Lung (tissue), 11 donors: ENCODE measurements at regions not wholly inside any gene's neighbourhood (a gene's known extent, or its start where the extent isn't known, plus 50 kb on each side); places are given as distances from the start of the nearest gene placed in this dataset.

Experiments used
- ATAC-seq: fragments of 200-7000 bp; cut with Tn5 transposase; one replicate; pipeline ENCODE4 v1.9.1; 2020; ENCODE audit warnings: moderate number of reproducible peaks; ENCODE audit not compliant: insufficient read depth, low FRiP score
- DNase-seq, 3 donors: peaks; one replicate each; pipeline ENCODE4 v3.0.0-alpha.2; 2013 to 2017
- H3K27ac ChIP-seq, 2 donors: one replicate each; pipeline ENCODE4 v1.5.1; 2013; ENCODE audit warnings: mild to moderate bottlenecking in 2 of 2, moderate library complexity in 2 of 2, control low read depth in 1 of 2, inconsistent platforms in 1 of 2, low read depth in 1 of 2, low read length in 1 of 2
- H3K27me3 ChIP-seq, 3 donors: one replicate each; pipeline ENCODE4 v1.5.1; 2013; ENCODE audit warnings: low read length in 2 of 3; ENCODE audit not compliant: control insufficient read depth in 3 of 3, insufficient read depth in 3 of 3
- H3K36me3 ChIP-seq, 4 donors: one replicate each; pipeline ENCODE4 v1.5.1; 2013; ENCODE audit warnings: low read length in 4 of 4, mild to moderate bottlenecking in 1 of 4, moderate library complexity in 1 of 4; ENCODE audit not compliant: control insufficient read depth in 4 of 4, insufficient read depth in 4 of 4
- H3K4me1 ChIP-seq, 5 donors: one replicate each; pipeline ENCODE4 v1.5.1; 2013; ENCODE audit warnings: low read length in 5 of 5, mild to moderate bottlenecking in 2 of 5, moderate library complexity in 1 of 5; ENCODE audit not compliant: control insufficient read depth in 5 of 5, insufficient read depth in 5 of 5
- H3K4me3 ChIP-seq: one replicate; pipeline ENCODE4 v1.5.1; 2013; ENCODE audit warnings: mild to moderate bottlenecking, control low read depth, moderate library complexity
- H3K9ac ChIP-seq, 2 donors: one replicate each; pipeline ENCODE4 v1.5.1; 2013; ENCODE audit warnings: low read length in 2 of 2, control low read depth in 1 of 2; ENCODE audit not compliant: insufficient read depth in 1 of 2
- H3K9me3 ChIP-seq, 4 donors: one replicate each; pipeline ENCODE4 v1.5.1; 2013; ENCODE audit warnings: low read length in 3 of 4, mild to moderate bottlenecking in 1 of 4, moderate library complexity in 1 of 4; ENCODE audit not compliant: control insufficient read depth in 4 of 4, insufficient read depth in 3 of 4
- WGBS, 2 donors: extraction: QIAGEN DNeasy Blood & Tissue Kit; methylation state at CpG; one replicate each; pipeline ENCODE4 v1.1.7; 2013; 5-methylcytosine and 5-hydroxymethylcytosine counted together
- TF ChIP-seq, protein P1 (sequence below): IDR thresholded peaks from 2 replicates; pipeline ENCODE4 v1.5.1; 2012; ENCODE audit warnings: mild to moderate bottlenecking; ENCODE audit errors: control extremely low read depth, extremely low read depth
- donor health status: control.
- donor health status: control.
- donor health status: Bipolar disorder and iron deficiency.
- donor health status: healthy.
- donor health status: DM: yes; HTN: yes; CAD: no.

DNA sequence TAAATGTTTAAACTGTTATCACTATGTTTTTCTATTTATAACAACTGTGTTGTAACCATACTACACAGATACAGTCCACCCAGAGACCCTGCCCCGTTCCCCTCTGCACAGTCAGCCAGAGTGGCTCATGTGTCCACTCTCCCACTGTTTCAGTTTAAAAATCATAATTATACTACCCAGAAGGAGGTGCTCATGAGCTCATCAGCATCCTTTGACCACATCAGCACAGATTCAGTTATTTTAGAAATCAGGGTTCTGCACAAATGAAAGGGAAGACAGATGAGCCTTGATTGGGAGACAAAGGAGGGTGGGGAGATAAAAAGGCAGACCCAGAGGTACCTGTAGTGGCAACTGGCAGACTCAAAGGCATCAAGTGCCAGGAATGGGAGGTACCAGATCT is 124.3 kb downstream of the RCN1 start:
- WGBS, 2 donors = 79 to 82% methylated on average over 1 of the region's 1 CpG
- TF ChIP-seq, protein P1, sequence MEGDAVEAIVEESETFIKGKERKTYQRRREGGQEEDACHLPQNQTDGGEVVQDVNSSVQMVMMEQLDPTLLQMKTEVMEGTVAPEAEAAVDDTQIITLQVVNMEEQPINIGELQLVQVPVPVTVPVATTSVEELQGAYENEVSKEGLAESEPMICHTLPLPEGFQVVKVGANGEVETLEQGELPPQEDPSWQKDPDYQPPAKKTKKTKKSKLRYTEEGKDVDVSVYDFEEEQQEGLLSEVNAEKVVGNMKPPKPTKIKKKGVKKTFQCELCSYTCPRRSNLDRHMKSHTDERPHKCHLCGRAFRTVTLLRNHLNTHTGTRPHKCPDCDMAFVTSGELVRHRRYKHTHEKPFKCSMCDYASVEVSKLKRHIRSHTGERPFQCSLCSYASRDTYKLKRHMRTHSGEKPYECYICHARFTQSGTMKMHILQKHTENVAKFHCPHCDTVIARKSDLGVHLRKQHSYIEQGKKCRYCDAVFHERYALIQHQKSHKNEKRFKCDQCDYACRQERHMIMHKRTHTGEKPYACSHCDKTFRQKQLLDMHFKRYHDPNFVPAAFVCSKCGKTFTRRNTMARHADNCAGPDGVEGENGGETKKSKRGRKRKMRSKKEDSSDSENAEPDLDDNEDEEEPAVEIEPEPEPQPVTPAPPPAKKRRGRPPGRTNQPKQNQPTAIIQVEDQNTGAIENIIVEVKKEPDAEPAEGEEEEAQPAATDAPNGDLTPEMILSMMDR = no peak
- no peak for ATAC-seq
- no peaks in the 10 kb centered on the region for H3K9me3 ChIP-seq
- no peaks in the 10 kb centered on the region for H3K4me1 ChIP-seq
- H3K27me3 ChIP-seq = no peaks in the 10 kb centered on the region
- H3K27ac ChIP-seq = no peak overlapping the region
- no peak overlapping the region for H3K4me3 ChIP-seq
- no peak for DNase-seq
- no peak overlapping the region for H3K9ac ChIP-seq
- H3K36me3 ChIP-seq = no peaks in the 10 kb centered on the region

DNA sequence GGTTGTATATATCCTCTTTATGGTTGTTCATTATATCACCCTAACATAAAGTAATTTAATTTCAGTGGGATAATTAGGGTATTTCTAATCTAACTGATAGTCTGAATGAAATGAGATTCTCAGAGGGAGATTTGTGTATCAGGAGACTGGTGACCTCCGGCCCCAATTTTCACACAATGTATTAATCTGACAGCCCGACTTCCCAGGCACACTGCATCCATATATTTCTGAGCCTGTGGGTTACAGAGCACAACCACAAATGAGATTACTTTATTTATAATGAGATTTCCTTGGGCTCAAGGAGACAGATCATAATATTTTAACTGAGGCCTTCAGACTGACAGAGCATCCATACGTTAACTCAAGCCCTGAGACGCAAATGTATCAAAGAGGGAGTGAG is 125.9 kb downstream of the RCN1 start:
- DNase-seq (no peak), ATAC-seq (no peak)
- H3K4me1 ChIP-seq = no peaks in the 10 kb centered on the region
- 92 to 95% methylated on average over 4 of the region's 4 CpGs for WGBS, 2 donors
- TF ChIP-seq, protein P1 = no peak
- H3K27me3 ChIP-seq = no peaks in the 10 kb centered on the region
- no peak overlapping the region for H3K9ac ChIP-seq
- H3K4me3 ChIP-seq = no peak overlapping the region
- H3K36me3 ChIP-seq = no peaks in the 10 kb centered on the region
- H3K27ac ChIP-seq = no peak overlapping the region
- no peaks in the 10 kb centered on the region for H3K9me3 ChIP-seq

DNA sequence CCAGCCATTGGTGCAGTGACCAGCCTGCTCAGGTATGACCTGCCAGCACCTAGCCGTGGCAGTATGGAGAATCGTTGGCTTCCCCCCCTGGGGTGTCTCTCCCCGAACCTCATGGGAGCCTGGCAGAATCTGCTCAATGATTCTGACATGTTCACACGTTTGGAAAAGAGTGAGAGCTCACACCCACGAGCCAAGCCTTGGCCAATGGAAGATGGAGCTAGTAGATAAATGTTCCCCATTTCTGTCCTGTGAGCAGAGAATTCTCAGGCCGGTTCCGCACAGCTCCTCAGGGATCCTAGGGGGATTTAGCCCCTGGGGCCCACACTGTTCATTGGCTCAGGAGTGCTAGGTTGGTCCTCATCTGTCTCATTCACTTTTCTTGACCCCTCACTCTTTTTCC is 128.4 kb downstream of the RCN1 start:
- Histone ChIP-seq H3K4me1 (no peaks in the 10 kb centered on the region), H3K4me3 (no peak overlapping the region), H3K27ac (no peak overlapping the region), H3K27me3 (no peaks in the 10 kb centered on the region), H3K9ac (no peak overlapping the region), H3K9me3 (no peaks in the 10 kb centered on the region), H3K36me3 (no peaks in the 10 kb centered on the region)
- ATAC-seq (no peak), DNase-seq (no peak)
- WGBS, 2 donors = 75 to 76% methylated on average over 7 of the region's 7 CpGs
- TF ChIP-seq, protein P1 = no peak

DNA sequence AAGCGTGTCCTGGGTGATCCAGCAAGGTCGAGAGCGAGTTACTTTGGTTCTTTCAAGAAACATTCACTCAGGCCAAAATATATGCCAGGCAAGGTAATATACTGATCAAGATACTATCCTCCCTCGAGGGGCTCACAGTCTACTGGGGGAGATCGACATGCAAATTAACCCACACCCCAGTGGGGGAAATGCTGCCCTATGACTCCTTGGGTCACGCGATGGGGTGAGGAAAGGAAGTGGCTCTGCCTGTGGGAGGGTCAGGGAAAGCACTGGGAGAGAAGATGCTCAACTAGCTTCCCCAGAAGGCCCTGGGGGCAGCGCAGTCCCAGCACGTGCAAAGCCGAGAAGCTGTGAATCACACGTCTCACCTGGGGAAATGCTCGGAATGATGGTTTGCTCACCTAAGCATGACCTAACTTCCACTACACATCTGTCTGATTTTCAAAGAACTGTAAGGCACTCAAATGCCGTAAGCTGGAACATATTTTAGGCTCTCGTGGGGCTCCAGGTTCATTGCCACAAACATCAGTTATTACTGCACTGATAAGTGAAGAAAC is 130.7 kb downstream of the RCN1 start:
- Histone ChIP-seq H3K9ac (no peak overlapping the region), H3K36me3 (no peaks in the 10 kb centered on the region), H3K27me3 (no peaks in the 10 kb centered on the region), H3K9me3 (no peaks in the 10 kb centered on the region), H3K4me3 (no peak overlapping the region), H3K27ac (no peak overlapping the region), H3K4me1 (no peaks in the 10 kb centered on the region)
- TF ChIP-seq, protein P1 = no peak
- no peak for ATAC-seq
- DNase-seq = no peak
- 89 to 91% methylated on average over 14 of the region's 14 CpGs for WGBS, 2 donors
